ENCODE measurements at regions not wholly inside any gene's neighbourhood (a gene's known extent, or its start where the extent isn't known, plus 50 kb on each side); places are given as distances from the start of the nearest gene placed in this dataset.

GRCh38 chr13:50650592-50651504 lies 192.6 kb downstream of the DLEU7 start:
- TF ChIP-seq CTCF (IDR thresholded peaks at IDR 0.05) = no peak
- no peak for TF ChIP-seq POLR2AphosphoS5 (IDR thresholded peaks at IDR 0.05)
- TF ChIP-seq POLR2A (IDR thresholded peaks at IDR 0.05; ENCODE audit: low read depth) = no peak

Data from esophagus muscularis mucosa (tissue), 3 donors.